IPS-18c (cell line): ENCODE measurements at regions not wholly inside any gene's neighbourhood (a gene's known extent, or its start where the extent isn't known, plus 50 kb on each side); places are given as distances from the start of the nearest gene placed in this dataset.

ENCODE experiments used
- H3K4me3 ChIP-seq: 2 replicates; pipeline ENCODE4 v1.7.0; 2013; ENCODE audit warnings: low read depth, mild to moderate bottlenecking, low read length, moderate library complexity; ENCODE audit not compliant: insufficient read depth
- H3K9me3 ChIP-seq: one replicate; pipeline ENCODE4 v1.6.1; 2013; ENCODE audit warnings: mild to moderate bottlenecking, low read length, moderate library complexity; ENCODE audit not compliant: control insufficient read depth, insufficient read depth

DNA sequence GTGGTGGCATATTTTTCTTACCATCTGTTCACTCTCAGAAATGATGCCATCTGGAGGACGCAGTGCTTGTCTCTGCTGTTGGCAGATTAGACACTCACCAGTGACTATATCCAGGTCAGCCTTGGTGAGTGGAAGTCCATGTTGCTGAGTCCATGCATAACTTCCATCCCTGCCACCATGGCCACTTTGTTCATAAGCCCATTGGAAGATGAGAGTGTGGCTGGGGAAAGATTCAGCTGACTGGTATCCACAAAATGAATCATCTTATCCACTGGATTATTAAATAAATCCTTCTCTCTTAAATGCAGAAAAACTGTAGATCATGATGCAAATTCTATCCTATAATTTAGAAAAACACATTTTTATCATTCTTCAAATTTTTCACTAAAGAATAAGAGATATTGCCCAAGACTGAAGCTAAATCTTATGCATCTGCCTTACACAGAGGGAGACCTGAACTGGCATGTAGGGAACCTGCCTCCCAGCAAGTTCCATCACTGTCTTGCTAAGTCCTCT lies 726.9 kb downstream of the TNS3 start:
- Histone ChIP-seq H3K4me3 (no peak overlapping the region), H3K9me3 (no peaks in the 10 kb centered on the region)

DNA sequence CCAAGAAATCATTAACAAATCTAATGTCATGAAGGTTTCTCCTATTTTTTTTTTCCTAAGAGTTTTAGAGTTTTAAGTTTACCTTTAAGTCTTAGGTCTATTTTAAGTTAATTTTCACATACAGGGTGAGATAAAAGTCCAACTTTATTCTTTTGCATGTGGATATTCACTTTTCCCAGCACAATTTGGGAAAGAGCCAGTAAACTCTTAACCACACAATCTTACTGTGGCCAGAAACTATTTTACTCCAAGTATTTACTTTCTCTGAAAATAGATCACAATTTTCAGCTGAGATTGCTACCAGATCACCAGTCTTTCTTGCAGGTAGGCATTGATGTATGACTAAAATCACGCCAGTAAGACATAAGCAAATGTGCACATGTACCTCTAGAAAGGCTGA lies 728.5 kb downstream of the TNS3 start:
- Histone ChIP-seq H3K9me3 (no peaks in the 10 kb centered on the region), H3K4me3 (no peak overlapping the region)

DNA sequence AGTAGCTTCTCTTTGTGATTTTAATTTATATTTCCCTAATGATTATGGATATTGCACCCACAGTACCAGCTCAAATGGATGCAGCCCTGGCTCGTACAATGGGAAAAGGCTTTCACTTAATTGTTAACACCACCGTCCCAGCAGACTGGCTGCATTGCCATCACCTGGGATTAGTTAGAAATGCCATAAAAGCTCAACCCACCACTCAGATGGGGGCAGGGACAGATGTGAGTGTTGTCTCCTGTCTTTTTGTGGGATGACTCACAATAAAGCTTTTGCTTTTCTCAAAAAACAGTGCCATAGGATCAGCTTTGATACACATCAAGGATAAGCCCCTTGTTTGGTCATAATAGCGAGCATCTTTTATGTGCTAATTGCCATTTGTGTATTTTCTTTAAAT lies 729.1 kb downstream of the TNS3 start:
- Histone ChIP-seq H3K9me3 (no peaks in the 10 kb centered on the region), H3K4me3 (no peak overlapping the region)

DNA sequence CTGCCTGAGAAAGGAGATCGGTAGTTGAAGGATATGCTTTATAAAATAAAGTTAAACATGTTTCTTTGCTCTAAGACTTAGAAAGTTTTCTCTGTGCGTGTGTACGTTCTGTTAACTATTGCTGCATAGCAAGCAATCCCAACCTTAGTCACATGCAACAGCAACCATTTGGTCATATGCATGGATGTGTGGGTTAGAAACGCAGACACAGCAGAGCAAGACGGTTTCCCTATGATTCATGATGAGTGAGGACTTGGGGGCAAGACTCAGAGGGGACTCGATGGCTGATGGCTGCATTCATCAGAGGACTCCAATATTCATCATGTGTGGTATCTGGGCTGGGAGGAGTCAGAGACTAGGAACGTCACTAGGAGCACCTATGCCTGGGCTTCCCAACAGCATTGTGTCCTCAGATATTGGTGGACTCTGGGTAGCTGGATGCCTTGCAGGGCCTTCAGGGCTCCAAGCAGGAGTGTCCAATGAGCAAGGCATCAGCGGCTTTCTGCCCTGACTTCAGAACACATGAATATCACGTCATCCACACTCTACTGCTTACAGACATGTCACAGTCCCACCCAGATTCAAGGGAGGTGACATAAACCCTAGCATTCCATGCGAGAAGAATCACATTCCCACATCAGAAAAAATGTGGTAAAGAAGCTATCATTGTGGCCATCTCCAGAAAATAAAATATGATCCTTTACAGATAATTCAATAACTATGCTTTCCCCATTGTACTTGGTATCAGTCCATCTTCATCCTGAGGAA lies 731.2 kb downstream of the TNS3 start:
- no peaks in the 10 kb centered on the region for H3K9me3 ChIP-seq
- no peak overlapping the region for H3K4me3 ChIP-seq

DNA sequence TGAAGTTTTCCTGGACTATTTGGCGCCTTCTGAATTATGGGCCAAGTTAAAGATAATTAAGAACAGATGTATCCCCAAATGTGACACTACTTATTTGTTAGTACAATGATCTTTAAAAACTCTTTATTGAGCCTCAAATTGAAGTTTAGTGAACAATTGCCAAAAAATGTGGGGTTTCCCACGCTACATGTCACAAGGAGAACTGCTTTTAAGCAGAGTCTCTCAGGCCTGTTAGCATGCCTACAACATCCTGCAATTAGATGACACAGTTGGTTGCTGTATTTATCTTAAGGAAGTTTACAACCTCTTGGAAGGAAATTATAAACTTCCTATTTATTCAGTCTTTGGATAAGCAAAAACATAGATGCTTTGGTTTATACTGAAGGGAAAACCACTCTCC lies 733.0 kb downstream of the TNS3 start:
- peaks cover 4% of the 10 kb centered on the region for H3K9me3 ChIP-seq
- H3K4me3 ChIP-seq: no peak overlapping the region

DNA sequence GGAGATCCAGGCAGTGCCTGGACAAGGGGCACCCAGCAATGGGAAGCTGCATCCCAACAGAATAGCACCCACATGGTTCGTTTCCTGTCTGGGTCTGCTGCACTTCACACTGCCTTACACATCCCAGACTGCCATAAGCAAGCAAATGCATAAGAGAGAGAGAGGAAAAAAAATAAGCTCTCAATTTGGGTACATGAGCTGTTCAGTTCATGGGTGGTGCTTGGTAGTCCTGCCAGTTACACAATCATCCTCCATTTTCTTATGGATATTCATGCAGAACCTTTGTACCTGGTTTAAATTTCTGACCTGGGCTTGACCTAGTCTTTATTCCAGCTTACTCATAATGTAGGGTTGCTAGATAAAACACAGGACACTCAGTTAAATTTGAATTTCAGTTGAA lies 733.6 kb downstream of the TNS3 start:
- H3K4me3 ChIP-seq: no peak overlapping the region
- peaks cover 4% of the 10 kb centered on the region for H3K9me3 ChIP-seq

DNA sequence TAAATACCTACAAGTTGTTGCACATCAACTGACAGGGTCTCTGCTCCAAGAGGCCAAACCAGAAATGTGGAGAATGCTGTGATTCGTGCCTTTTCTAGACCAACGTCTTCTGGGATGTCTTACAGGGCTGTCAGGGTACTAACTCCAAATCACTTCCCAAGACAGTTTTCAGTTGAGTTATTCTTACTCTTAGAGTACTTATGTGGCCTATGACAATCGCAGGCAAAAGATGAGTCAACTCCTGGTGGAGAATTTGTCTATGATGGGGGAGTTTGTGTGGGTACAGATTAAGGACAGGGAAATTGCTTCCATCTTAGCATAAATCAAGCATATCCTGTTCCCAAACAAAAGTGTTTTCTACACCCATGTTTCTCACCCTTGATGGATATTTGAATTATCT lies 734.8 kb downstream of the TNS3 start:
- H3K4me3 ChIP-seq: no peak overlapping the region

DNA sequence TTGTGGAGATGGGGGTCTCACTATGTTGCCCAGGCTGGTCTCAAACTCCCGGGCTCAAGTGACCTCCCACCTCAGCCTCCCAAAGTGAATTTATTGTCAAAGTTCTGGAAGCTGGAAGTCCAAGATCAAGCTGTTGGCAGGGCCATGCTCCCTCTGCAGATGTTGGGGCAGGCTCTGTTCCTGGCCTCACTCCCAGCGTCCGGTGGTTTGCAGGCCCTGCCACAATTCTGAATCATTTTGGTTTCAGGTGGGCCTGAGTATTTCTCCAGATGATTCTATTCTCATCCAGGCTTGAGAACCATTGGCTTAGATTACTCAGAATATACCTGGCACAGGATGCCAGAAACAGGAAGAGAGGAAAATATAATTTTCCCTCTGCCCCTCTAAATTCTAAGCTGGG lies 737.4 kb downstream of the TNS3 start:
- H3K4me3 ChIP-seq: no peak overlapping the region
- H3K9me3 ChIP-seq: peaks cover 4% of the 10 kb centered on the region

More for the DNA sequence above, 734.8 kb downstream of the TNS3 start:
- H3K9me3 ChIP-seq: peaks cover 4% of the 10 kb centered on the region

DNA sequence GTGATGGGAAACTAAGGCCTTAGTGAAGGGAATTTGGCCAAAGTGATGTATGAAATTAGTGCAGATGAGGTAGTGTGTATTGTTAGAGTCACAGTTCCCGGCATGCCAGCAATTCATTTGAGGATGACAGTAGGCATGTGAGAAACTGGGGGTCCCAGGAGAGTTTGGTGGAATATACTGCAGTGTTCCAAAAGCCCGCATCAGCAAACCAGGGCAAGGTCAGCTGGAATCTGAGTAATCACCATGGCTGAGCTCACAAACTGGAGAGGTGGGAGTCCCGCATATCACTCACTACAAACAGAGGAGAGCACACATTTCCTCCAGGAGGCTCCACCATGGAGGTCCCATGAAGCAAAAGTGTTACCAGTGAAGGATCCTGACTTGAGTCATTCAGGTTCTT lies 740.7 kb downstream of the TNS3 start:
- peaks cover 4% of the 10 kb centered on the region for H3K9me3 ChIP-seq

DNA sequence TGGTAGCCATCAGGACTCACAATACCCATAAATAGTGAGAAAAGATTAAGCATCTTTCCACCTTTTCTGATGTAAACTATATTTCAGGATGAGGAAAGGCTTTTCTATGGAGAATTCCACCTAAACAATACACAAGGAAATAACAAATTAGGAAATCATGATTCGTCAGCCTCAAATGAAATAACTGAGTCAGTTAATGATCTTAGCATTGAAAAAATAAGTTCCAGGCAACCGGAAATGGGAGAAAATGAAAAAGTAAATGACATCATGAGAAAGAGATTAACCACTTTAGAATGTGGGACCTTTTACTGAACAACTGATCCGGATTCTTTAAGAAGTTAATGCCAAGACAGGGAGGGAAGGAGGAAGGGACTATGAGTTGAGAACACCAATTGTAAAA lies 742.3 kb downstream of the TNS3 start:
- H3K4me3 ChIP-seq: no peak overlapping the region
- H3K9me3 ChIP-seq: no peaks in the 10 kb centered on the region

More for the DNA sequence above, 740.7 kb downstream of the TNS3 start:
- H3K4me3 ChIP-seq: no peak overlapping the region

DNA sequence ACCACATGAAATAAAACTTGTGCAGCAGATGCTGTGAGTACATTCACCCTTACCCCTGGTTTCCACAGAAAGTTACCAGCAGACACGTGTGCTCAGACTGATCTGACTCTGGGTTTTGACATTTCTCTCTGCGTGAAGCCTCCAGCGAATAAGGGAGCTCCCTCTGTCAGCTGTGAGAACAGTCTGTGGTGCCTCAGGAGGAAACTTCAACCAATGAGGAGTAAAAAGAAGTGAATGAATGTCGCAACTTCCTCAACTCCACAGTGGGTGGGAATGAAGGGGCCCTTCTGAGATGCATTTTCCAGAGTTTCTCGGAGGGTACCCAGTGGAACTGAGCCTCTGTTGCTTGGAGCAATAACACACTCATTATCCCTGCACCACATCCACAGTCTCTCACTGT lies 743.4 kb downstream of the TNS3 start:
- Histone ChIP-seq H3K4me3 (no peak overlapping the region), H3K9me3 (no peaks in the 10 kb centered on the region)

DNA sequence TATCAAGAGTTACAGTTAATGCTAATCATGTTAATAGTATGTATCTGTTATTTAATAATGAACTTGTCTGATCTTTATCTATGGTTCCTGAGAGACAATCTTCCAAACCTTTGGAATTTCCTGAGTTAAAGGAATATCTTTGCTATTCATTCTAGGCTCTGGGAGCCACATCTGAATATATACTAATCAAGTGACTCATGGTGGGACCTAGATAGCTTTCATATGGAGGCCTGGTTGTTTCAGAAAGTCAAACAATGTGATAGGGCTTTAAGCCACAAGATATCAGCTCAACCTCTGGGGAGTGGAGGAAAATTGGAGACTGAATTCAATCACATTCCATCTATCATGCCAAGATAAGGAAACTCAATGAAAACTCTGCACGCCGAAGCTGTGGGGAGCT lies 746.4 kb downstream of the TNS3 start:
- no peak overlapping the region for H3K4me3 ChIP-seq

DNA sequence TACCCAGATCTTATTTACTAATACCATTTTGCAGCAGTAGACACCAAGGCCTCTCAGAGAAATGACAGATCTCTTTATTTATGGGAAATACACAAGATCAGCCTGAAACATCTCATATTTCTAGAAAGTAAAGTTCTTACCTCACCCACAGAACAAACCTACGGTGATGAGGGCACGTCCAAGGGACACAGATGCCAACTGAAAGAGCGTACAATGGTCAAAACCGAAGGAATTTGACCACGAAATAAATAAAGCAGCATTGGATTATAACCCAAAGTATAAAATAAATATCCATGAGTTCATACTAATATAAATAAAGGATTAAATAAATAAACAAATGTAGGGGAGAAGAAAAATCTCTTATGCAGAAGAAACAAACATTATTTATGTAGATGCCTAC lies 747.0 kb downstream of the TNS3 start:
- no peaks in the 10 kb centered on the region for H3K9me3 ChIP-seq
- no peak overlapping the region for H3K4me3 ChIP-seq

More for the DNA sequence above, 746.4 kb downstream of the TNS3 start:
- H3K9me3 ChIP-seq: no peaks in the 10 kb centered on the region

DNA sequence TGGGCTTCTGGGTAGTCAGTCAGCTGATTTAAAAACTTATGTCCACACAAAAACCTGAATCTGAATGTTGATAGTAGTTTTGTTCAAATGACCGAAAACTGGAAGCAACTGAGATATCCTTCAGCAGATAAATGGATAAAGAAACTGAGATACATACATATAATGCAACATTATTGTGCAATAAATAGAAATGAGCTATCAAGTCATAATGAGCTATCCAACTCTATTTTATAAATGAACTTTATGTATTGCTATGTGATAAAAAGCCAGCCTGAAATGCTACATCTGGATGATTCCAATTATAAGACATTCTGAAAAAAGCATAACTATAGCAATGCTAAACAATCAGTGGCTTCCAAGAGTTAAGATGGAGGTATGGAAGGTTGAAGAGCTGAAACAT lies 748.7 kb downstream of the TNS3 start:
- Histone ChIP-seq H3K4me3 (no peak overlapping the region), H3K9me3 (no peaks in the 10 kb centered on the region)

DNA sequence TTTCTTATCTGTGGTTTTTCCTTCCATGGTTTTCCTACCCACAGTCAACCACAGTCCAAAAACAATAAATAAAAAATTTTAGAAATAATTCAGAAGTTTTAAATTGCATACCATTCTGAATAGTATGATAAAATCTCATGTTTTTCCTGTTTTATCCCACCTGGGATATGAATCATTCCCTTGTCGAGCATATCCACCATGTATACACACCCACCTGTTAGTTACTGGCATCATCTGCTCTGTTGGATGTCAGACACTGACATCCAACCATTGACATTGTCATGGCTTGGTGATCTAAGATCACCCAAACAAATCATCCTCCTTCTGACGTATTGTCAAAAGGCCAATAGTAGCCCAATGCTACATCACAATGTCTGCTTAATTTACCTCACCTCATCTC lies 749.8 kb downstream of the TNS3 start:
- no peak overlapping the region for H3K4me3 ChIP-seq
- H3K9me3 ChIP-seq: peaks cover 2% of the 10 kb centered on the region

DNA sequence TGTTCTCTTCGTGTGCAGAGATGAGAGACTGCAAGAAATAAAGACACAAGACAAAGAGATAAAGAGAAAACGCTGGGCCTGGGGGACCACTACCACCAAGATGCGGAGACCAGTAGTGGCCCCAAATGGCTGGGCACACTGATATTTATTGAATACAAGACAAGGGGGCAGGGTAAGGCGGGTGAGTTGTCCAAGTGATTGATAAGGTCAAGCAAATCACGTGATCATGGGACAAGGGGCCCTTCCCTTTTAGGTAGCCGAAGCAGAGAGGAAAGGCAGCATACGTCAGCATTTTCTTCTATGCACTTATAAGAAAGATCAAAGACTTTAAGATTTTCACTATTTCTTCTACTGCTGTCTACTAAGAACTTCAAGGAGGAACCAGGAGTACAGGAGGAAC lies 762.1 kb downstream of the TNS3 start:
- Histone ChIP-seq H3K9me3 (no peaks in the 10 kb centered on the region), H3K4me3 (no peak overlapping the region)

DNA sequence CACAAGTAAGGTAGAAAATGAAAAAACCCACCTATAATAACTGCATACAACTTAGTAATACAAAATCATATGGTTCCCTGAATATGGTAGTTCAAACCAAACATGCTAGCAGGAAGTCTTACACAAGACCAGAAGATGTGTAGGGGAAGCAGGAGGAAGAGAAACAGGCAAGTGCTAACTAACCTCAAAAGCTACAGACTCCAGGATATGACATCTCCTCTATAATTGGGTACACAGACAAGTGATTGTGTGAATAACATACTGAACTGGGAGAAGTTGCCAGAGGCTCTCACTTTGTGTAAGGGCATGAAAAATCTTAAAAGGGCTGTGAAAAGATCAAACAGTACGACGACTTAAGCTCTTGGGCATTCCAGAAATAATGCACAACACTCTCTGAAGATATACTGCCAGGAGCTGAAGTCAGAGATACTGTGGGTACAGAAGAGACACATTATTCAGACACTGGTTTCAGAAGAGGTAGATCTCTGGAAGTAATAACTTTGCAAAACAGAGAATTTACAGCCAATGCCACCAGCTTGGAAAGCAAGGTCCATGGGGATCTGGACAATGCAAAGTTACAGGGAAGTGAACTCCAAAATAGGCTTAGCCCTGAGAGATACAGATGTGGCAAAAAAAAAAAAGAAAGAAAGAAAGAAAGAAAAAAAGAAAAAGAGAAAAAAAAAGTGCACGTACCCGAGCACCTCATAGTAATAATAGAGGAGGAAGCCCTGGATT lies 767.2 kb downstream of the TNS3 start:
- no peaks in the 10 kb centered on the region for H3K9me3 ChIP-seq
- no peak overlapping the region for H3K4me3 ChIP-seq

DNA sequence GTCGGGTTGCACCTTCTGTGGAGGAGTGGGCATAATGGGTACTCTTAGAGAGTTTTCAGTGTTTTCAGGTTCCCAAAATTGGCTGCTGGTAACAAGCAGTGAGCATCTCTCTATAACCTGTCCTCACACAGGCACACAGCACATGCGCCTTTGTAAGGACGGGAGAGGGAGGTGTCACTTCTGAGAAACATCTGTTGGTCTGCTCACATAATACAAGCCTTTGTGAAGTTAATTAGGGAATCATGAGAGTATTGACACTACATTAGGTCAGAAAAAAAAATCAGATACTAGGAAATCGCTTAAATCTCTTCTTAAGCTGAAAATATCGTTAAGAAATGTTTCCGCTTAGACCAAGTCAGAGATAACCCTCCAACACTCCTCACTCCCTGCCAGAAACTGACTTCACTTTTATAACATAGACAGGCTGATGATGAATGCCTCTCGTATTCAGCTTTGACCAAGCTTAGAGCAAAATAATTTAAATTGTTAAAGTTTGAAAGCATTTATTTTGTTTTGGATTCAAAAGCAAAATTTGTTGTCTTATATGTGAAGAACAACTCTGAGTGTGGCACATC lies 769.7 kb downstream of the TNS3 start:
- Histone ChIP-seq H3K9me3 (no peaks in the 10 kb centered on the region), H3K4me3 (no peak overlapping the region)
